Mesendoderm (in vitro differentiated cells): ENCODE measurements at regions not wholly inside any gene's neighbourhood (a gene's known extent, or its start where the extent isn't known, plus 50 kb on each side); places are given as distances from the start of the nearest gene placed in this dataset.

Experiments used
- DNase-seq: peaks from one replicate; pipeline ENCODE4 v3.0.0; 2013
- H2AK5ac ChIP-seq: 2 replicates; pipeline ENCODE4 v1.6.1; 2013; ENCODE audit warnings: low read length, inconsistent platforms
- H2BK120ac ChIP-seq: 2 replicates; pipeline ENCODE4 v1.6.1; 2013; ENCODE audit warnings: low read depth, mild to moderate bottlenecking, low read length, moderate library complexity, mixed read lengths
- H2BK15ac ChIP-seq: replicated peaks from 2 replicates; pipeline ENCODE4 v1.6.1; 2013; ENCODE audit warnings: low read depth, mild to moderate bottlenecking, moderate library complexity
- H2BK5ac ChIP-seq: 2 replicates; pipeline ENCODE4 v1.6.1; 2013; ENCODE audit warnings: low read length, inconsistent platforms
- H3K18ac ChIP-seq: 2 replicates; pipeline ENCODE4 v1.6.1; 2013; ENCODE audit warnings: mild to moderate bottlenecking, low read length, mixed read lengths
- H3K23ac ChIP-seq: one replicate; pipeline ENCODE4 v1.6.1; 2013; ENCODE audit warnings: low read length
- H3K27ac ChIP-seq: 2 replicates; pipeline ENCODE4 v1.5.1; 2013; ENCODE audit warnings: low read depth, mild to moderate bottlenecking, inconsistent platforms, low read length, moderate library complexity
- H3K27me3 ChIP-seq: 2 replicates; pipeline ENCODE4 v1.6.1; 2013; ENCODE audit warnings: low read length, control low read depth, mild to moderate bottlenecking, inconsistent platforms; ENCODE audit not compliant: insufficient read depth, poor library complexity
- H3K36me3 ChIP-seq: 2 replicates; pipeline ENCODE4 v1.6.1; 2013; ENCODE audit warnings: low read length, inconsistent platforms; ENCODE audit not compliant: control insufficient read depth, insufficient read depth
- H3K4ac ChIP-seq: one replicate; pipeline ENCODE4 v1.6.1; 2013; ENCODE audit warnings: low read depth, mild to moderate bottlenecking, low read length, moderate library complexity
- H3K4me1 ChIP-seq: 2 replicates; pipeline ENCODE4 v1.6.1; 2013; ENCODE audit warnings: low read depth, low read length, inconsistent platforms; ENCODE audit not compliant: control insufficient read depth
- H3K4me2 ChIP-seq: 2 replicates; pipeline ENCODE4 v1.6.1; 2013; ENCODE audit warnings: low read length
- H3K4me3 ChIP-seq: 2 replicates; pipeline ENCODE4 v1.5.1; 2013; ENCODE audit warnings: mild to moderate bottlenecking, low read length
- H3K56ac ChIP-seq: one replicate; pipeline ENCODE4 v1.6.1; 2013; ENCODE audit warnings: low read length
- H3K79me1 ChIP-seq: 2 replicates; pipeline ENCODE4 v1.6.1; 2013; ENCODE audit warnings: low read length, inconsistent platforms
- H3K79me2 ChIP-seq: 2 replicates; pipeline ENCODE4 v1.6.1; 2013; ENCODE audit warnings: mild to moderate bottlenecking, low read length; ENCODE audit not compliant: control insufficient read depth, insufficient read depth
- H3K9ac ChIP-seq: 2 replicates; pipeline ENCODE4 v1.6.1; 2013; ENCODE audit warnings: low read length, inconsistent platforms
- H4K5ac ChIP-seq: one replicate; pipeline ENCODE4 v1.6.1; 2013; ENCODE audit warnings: low read length
- H4K8ac ChIP-seq: one replicate; pipeline ENCODE4 v1.6.1; 2013; ENCODE audit warnings: low read depth, mild to moderate bottlenecking, control low read depth, low read length, moderate library complexity
- WGBS: extraction: QIAGEN DNeasy Blood & Tissue Kit; methylation state at CpG from one replicate; pipeline ENCODE4 v1.1.7; 2013; ENCODE audit warnings: low lambda C conversion rate, missing lambda C conversion rate; ENCODE audit not compliant: insufficient coverage; ENCODE audit errors: extremely low coverage; 5-methylcytosine and 5-hydroxymethylcytosine counted together

- Histone ChIP-seq H2BK15ac (no peak overlapping the region), H3K4me1 (no peaks in the 10 kb centered on the region), H4K5ac (no peak overlapping the region), H3K9ac (no peak overlapping the region), H2BK120ac (no peak overlapping the region), H2BK5ac (no peak overlapping the region), H3K27ac (no peak overlapping the region), H3K4me3 (no peak overlapping the region), H3K23ac (no peak overlapping the region), H3K18ac (no peak overlapping the region), H3K4me2 (no peak overlapping the region), H3K79me1 (no peaks in the 10 kb centered on the region), H2AK5ac (no peak overlapping the region), H4K8ac (no peak overlapping the region), H3K56ac (no peak overlapping the region), H3K27me3 (no peaks in the 10 kb centered on the region), H3K4ac (no peak overlapping the region), H3K36me3 (no peaks in the 10 kb centered on the region), H3K79me2 (no peaks in the 10 kb centered on the region)
- peak; percentile 14 for DNase-seq
- no CpG with 5 or more reads among the region's 5 CpGs for WGBS
These were observed 161.8 kb upstream of the CLINT1 start for GRCh38 chr5:158020555-158021418.

- H3K27me3 ChIP-seq = no peaks in the 10 kb centered on the region
- H2BK5ac ChIP-seq = no peak overlapping the region
- no peak overlapping the region for H4K8ac ChIP-seq
- no peak overlapping the region for H3K18ac ChIP-seq
- no peak overlapping the region for H3K4me2 ChIP-seq
- no peak overlapping the region for H4K5ac ChIP-seq
- no peaks in the 10 kb centered on the region for H3K36me3 ChIP-seq
- H2AK5ac ChIP-seq = no peak overlapping the region
- peaks cover 9% of the 10 kb centered on the region for H3K4me1 ChIP-seq
- no peak for DNase-seq
- no peak overlapping the region for H2BK120ac ChIP-seq
- H3K56ac ChIP-seq = no peak overlapping the region
- no peak overlapping the region for H3K9ac ChIP-seq
- no peaks in the 10 kb centered on the region for H3K79me2 ChIP-seq
- no peaks in the 10 kb centered on the region for H3K79me1 ChIP-seq
- no CpG with 5 or more reads among the region's 2 CpGs for WGBS
- H2BK15ac ChIP-seq = no peak overlapping the region
- H3K23ac ChIP-seq = no peak overlapping the region
- H3K27ac ChIP-seq = no peak overlapping the region
- no peak overlapping the region for H3K4me3 ChIP-seq
- no peak overlapping the region for H3K4ac ChIP-seq
These were observed 158.5 kb upstream of the CLINT1 start for GRCh38 chr5:158017469-158017868.

GRCh38 chr5:158014372-158014771 is 155.4 kb upstream of the CLINT1 start:
- Histone ChIP-seq H2BK15ac (no peak overlapping the region), H4K5ac (no peak overlapping the region), H3K36me3 (no peaks in the 10 kb centered on the region), H3K27ac (no peak overlapping the region), H3K27me3 (no peaks in the 10 kb centered on the region), H2BK120ac (no peak overlapping the region), H3K79me2 (no peaks in the 10 kb centered on the region), H3K56ac (peak overlapping the region; percentile 74), H3K79me1 (no peaks in the 10 kb centered on the region), H2BK5ac (no peak overlapping the region), H3K18ac (no peak overlapping the region), H3K23ac (no peak overlapping the region), H2AK5ac (no peak overlapping the region), H4K8ac (no peak overlapping the region), H3K9ac (no peak overlapping the region), H3K4ac (no peak overlapping the region), H3K4me1 (peaks cover 21% of the 10 kb centered on the region), H3K4me3 (no peak overlapping the region), H3K4me2 (no peak overlapping the region)
- DNase-seq = no peak
- WGBS = no CpG with 5 or more reads among the region's 1 CpG

- Histone ChIP-seq H2AK5ac (no peak overlapping the region), H3K4ac (no peak overlapping the region), H3K18ac (no peak overlapping the region), H2BK120ac (no peak overlapping the region), H4K5ac (no peak overlapping the region), H3K79me1 (no peaks in the 10 kb centered on the region), H4K8ac (no peak overlapping the region), H3K23ac (no peak overlapping the region), H3K27ac (no peak overlapping the region), H2BK5ac (no peak overlapping the region), H3K4me2 (no peak overlapping the region), H3K56ac (peak overlapping the region; percentile 74), H3K27me3 (no peaks in the 10 kb centered on the region), H3K4me1 (peaks cover 21% of the 10 kb centered on the region), H3K9ac (no peak overlapping the region), H3K79me2 (no peaks in the 10 kb centered on the region), H3K36me3 (no peaks in the 10 kb centered on the region), H3K4me3 (no peak overlapping the region), H2BK15ac (no peak overlapping the region)
- peak; percentile 89 for DNase-seq
- WGBS = no CpG with 5 or more reads among the region's 6 CpGs
These were observed 155.0 kb upstream of the CLINT1 start for GRCh38 chr5:158013939-158014338.

- Histone ChIP-seq H3K9ac (peak overlapping the region; percentile 28), H3K27me3 (no peaks in the 10 kb centered on the region), H4K8ac (no peak overlapping the region), H3K79me1 (no peaks in the 10 kb centered on the region), H3K4me1 (peaks cover 21% of the 10 kb centered on the region), H3K4me3 (no peak overlapping the region), H3K18ac (no peak overlapping the region), H3K4ac (no peak overlapping the region), H2BK5ac (peak overlapping the region; percentile 84), H4K5ac (no peak overlapping the region), H2BK120ac (peak overlapping the region; percentile 79), H3K56ac (peak overlapping the region; percentile 56), H3K27ac (peak overlapping the region; percentile 6), H2BK15ac (no peak overlapping the region), H3K36me3 (no peaks in the 10 kb centered on the region), H2AK5ac (no peak overlapping the region), H3K23ac (no peak overlapping the region), H3K4me2 (peak overlapping the region; percentile 9), H3K79me2 (no peaks in the 10 kb centered on the region)
- WGBS = no CpG with 5 or more reads among the region's 4 CpGs
- DNase-seq = peak; percentile 96
These were observed 154.4 kb upstream of the CLINT1 start for GRCh38 chr5:158013303-158013702.

GRCh38 chr5:158011422-158011821 is 152.5 kb upstream of the CLINT1 start:
- H2BK15ac ChIP-seq = no peak overlapping the region
- no peak overlapping the region for H2AK5ac ChIP-seq
- no peak overlapping the region for H3K4me3 ChIP-seq
- H3K4me1 ChIP-seq = peaks cover 21% of the 10 kb centered on the region
- H2BK120ac ChIP-seq = peak overlapping the region; percentile 98
- H3K36me3 ChIP-seq = no peaks in the 10 kb centered on the region
- no peaks in the 10 kb centered on the region for H3K79me2 ChIP-seq
- no peaks in the 10 kb centered on the region for H3K27me3 ChIP-seq
- no peak overlapping the region for H3K4me2 ChIP-seq
- H4K5ac ChIP-seq = peak overlapping the region; percentile 17
- peak overlapping the region; percentile 90 for H3K18ac ChIP-seq
- H3K27ac ChIP-seq = no peak overlapping the region
- no peak overlapping the region for H3K9ac ChIP-seq
- no peak overlapping the region for H3K23ac ChIP-seq
- H3K79me1 ChIP-seq = no peaks in the 10 kb centered on the region
- no peak overlapping the region for H3K56ac ChIP-seq
- no peak overlapping the region for H2BK5ac ChIP-seq
- no peak overlapping the region for H3K4ac ChIP-seq
- DNase-seq = peak; percentile 76
- no peak overlapping the region for H4K8ac ChIP-seq
